Mesenchymal stem cell (in vitro differentiated cells and primary cell): ENCODE measurements at regions not wholly inside any gene's neighbourhood (a gene's known extent, or its start where the extent isn't known, plus 50 kb on each side); places are given as distances from the start of the nearest gene placed in this dataset.

Source experiments
- DNase-seq: peaks from one replicate; pipeline ENCODE4 v3.0.0-alpha.2; 2013
- H2AFZ ChIP-seq: one replicate; pipeline ENCODE4 v1.6.1; 2013; ENCODE audit warnings: low read depth, mild to moderate bottlenecking, control low read depth, inconsistent platforms, low read length, moderate library complexity
- H2AK5ac ChIP-seq: 2 replicates; pipeline ENCODE4 v1.6.1; 2013; ENCODE audit warnings: low read length, moderate library complexity, mild to moderate bottlenecking, inconsistent platforms; ENCODE audit not compliant: severe bottlenecking
- H2BK120ac ChIP-seq: one replicate; pipeline ENCODE4 v1.6.1; 2013; ENCODE audit warnings: low read depth, mild to moderate bottlenecking, inconsistent platforms, low read length, moderate library complexity
- H2BK12ac ChIP-seq, 2 experiments: one replicate each; pipeline ENCODE4 v1.6.1; 2013; ENCODE audit warnings: inconsistent platforms in 2 of 2, low read length in 2 of 2, mild to moderate bottlenecking in 2 of 2, moderate library complexity in 2 of 2, control low read depth in 1 of 2
- H2BK15ac ChIP-seq: one replicate; pipeline ENCODE4 v1.6.1; 2013; ENCODE audit warnings: mild to moderate bottlenecking, low read depth, inconsistent platforms; ENCODE audit not compliant: poor library complexity, severe bottlenecking
- H2BK5ac ChIP-seq: 2 replicates; pipeline ENCODE4 v1.6.1; 2013; ENCODE audit warnings: low read depth, mild to moderate bottlenecking, low read length, control low read depth, inconsistent platforms; ENCODE audit not compliant: poor library complexity, severe bottlenecking
- H3K14ac ChIP-seq, 2 experiments: one replicate each; pipeline ENCODE4 v1.6.1; 2013; ENCODE audit warnings: inconsistent platforms in 2 of 2, low read length in 2 of 2, control low read depth in 1 of 2, mild to moderate bottlenecking in 1 of 2, moderate library complexity in 1 of 2
- H3K18ac ChIP-seq, 2 experiments: one replicate each; pipeline ENCODE4 v1.6.1; 2013; ENCODE audit warnings: inconsistent platforms in 2 of 2, low read length in 2 of 2, control low read depth in 1 of 2, low read depth in 1 of 2, mild to moderate bottlenecking in 1 of 2
- H3K23ac ChIP-seq, 2 experiments: one replicate each; pipeline ENCODE4 v1.6.1; 2013; ENCODE audit warnings: inconsistent platforms in 2 of 2, low read length in 2 of 2, mild to moderate bottlenecking in 2 of 2, moderate library complexity in 2 of 2, control low read depth in 1 of 2
- H3K27ac ChIP-seq: 2 replicates; pipeline ENCODE4 v1.5.1; 2013; ENCODE audit warnings: mild to moderate bottlenecking, moderate library complexity, low read length, control low read depth, inconsistent platforms; ENCODE audit not compliant: poor library complexity, severe bottlenecking
- H3K27me3 ChIP-seq, 2 experiments: 2 replicates each; pipeline versions ENCODE4 v1.6.1 to v1.7.0; 2013; ENCODE audit warnings: low read length in 2 of 2, mild to moderate bottlenecking in 2 of 2, moderate library complexity in 2 of 2, control low read depth in 1 of 2, inconsistent platforms in 1 of 2; ENCODE audit not compliant: control insufficient read depth in 1 of 2, insufficient read depth in 1 of 2
- H3K36me3 ChIP-seq, 2 experiments: 2 replicates each; pipeline versions ENCODE4 v1.6.1 to v1.7.0; 2013; ENCODE audit warnings: low read length in 2 of 2, control low read depth in 1 of 2, inconsistent platforms in 1 of 2, low read depth in 1 of 2, mild to moderate bottlenecking in 1 of 2; ENCODE audit not compliant: insufficient read depth in 2 of 2, control insufficient read depth in 1 of 2
- H3K4ac ChIP-seq, 2 experiments: one replicate each; pipeline ENCODE4 v1.6.1; 2013; ENCODE audit warnings: inconsistent platforms in 2 of 2, low read length in 2 of 2, mild to moderate bottlenecking in 2 of 2, moderate library complexity in 2 of 2, control low read depth in 1 of 2, low read depth in 1 of 2
- H3K4me1 ChIP-seq: 2 replicates; pipeline ENCODE4 v1.6.1; 2013; ENCODE audit warnings: low read depth, low read length, control low read depth; ENCODE audit not compliant: control insufficient read depth, insufficient read depth
- H3K4me2 ChIP-seq: 2 replicates; pipeline ENCODE4 v1.6.1; 2013; ENCODE audit warnings: low read length, mild to moderate bottlenecking, inconsistent platforms; ENCODE audit not compliant: poor library complexity, severe bottlenecking
- H3K4me3 ChIP-seq, 2 experiments: 2 replicates each; pipeline versions ENCODE4 v1.5.1 to v1.7.0; 2013; ENCODE audit warnings: low read length in 2 of 2, mild to moderate bottlenecking in 2 of 2, control low read depth in 1 of 2, low read depth in 1 of 2; ENCODE audit not compliant: insufficient read depth in 1 of 2
- H3K79me1 ChIP-seq: replicated peaks from 2 replicates; pipeline ENCODE4 v1.6.1; 2013; ENCODE audit warnings: mild to moderate bottlenecking, control low read depth, low read length, inconsistent platforms; ENCODE audit not compliant: poor library complexity, severe bottlenecking
- H3K9ac ChIP-seq: 2 replicates; pipeline ENCODE4 v1.7.0; 2013; ENCODE audit warnings: mild to moderate bottlenecking, low read length, moderate library complexity
- H3K9me3 ChIP-seq: 2 replicates; pipeline ENCODE4 v1.7.0; 2013; ENCODE audit warnings: mild to moderate bottlenecking, low read length; ENCODE audit not compliant: control insufficient read depth
- H4K8ac ChIP-seq: one replicate; pipeline ENCODE4 v1.6.1; 2013; ENCODE audit warnings: inconsistent platforms, mild to moderate bottlenecking, low read length, moderate library complexity
- H4K91ac ChIP-seq: one replicate; pipeline ENCODE4 v1.6.1; 2013; ENCODE audit warnings: mild to moderate bottlenecking, low read length, inconsistent platforms
- WGBS: methylation state at CpG from one replicate; pipeline ENCODE4 v1.1.7; 2013; ENCODE audit warnings: mixed read lengths; 5-methylcytosine and 5-hydroxymethylcytosine counted together

- no peak overlapping the region for H3K4me3 ChIP-seq
- H3K27me3 ChIP-seq: peaks cover 0 to 3% of the 10 kb centered on the region in 2 experiments
- H3K9ac ChIP-seq: peak overlapping the region; percentile 20
- H3K79me1 ChIP-seq: no peaks in the 10 kb centered on the region
- 73% methylated on average over 5 of the region's 5 CpGs for WGBS
- no peaks in the 10 kb centered on the region for H3K9me3 ChIP-seq
- H3K4me2 ChIP-seq: no peak overlapping the region
- H2AFZ ChIP-seq: no peak overlapping the region
- H4K8ac ChIP-seq: no peak overlapping the region
- H3K18ac ChIP-seq: no peak overlapping the region
- no peak overlapping the region for H2BK5ac ChIP-seq
- no peak overlapping the region for H2BK15ac ChIP-seq
- H2BK120ac ChIP-seq: no peak overlapping the region
- no peaks in the 10 kb centered on the region for H3K4me1 ChIP-seq
- H3K14ac ChIP-seq: no peak overlapping the region
- H4K91ac ChIP-seq: no peak overlapping the region
- no peaks in the 10 kb centered on the region for H3K36me3 ChIP-seq
- no peak overlapping the region for H2AK5ac ChIP-seq
- no peak overlapping the region for H3K27ac ChIP-seq
- no peak overlapping the region for H2BK12ac ChIP-seq
- DNase-seq: no peak
- H3K4ac ChIP-seq: no peak overlapping the region
- H3K23ac ChIP-seq: no peak overlapping the region
Measured at GRCh38 chr9:547314-547713, 294.2 kb upstream of the DMRT1 start.

- no peak overlapping the region for H2BK5ac ChIP-seq
Measured at GRCh38 chr9:549455-549997, 292.0 kb upstream of the DMRT1 start.

GRCh38 chr9:550333-550732, 291.2 kb upstream of the DMRT1 start:
- no peaks in the 10 kb centered on the region for H3K36me3 ChIP-seq
- 76% methylated on average over 3 of the region's 8 CpGs for WGBS

More at GRCh38 chr9:549455-549997, 292.0 kb upstream of the DMRT1 start:
- Histone ChIP-seq H3K9me3 (no peaks in the 10 kb centered on the region), H3K4ac (no peak overlapping the region), H2BK120ac (no peak overlapping the region), H3K4me1 (no peaks in the 10 kb centered on the region), H3K36me3 (no peaks in the 10 kb centered on the region), H4K91ac (no peak overlapping the region), H3K4me2 (no peak overlapping the region), H3K18ac (no peak overlapping the region), H3K9ac (no peak overlapping the region), H4K8ac (no peak overlapping the region), H3K27me3 (peaks cover 0 to 3% of the 10 kb centered on the region in 2 experiments), H3K4me3 (no peak overlapping the region), H2AK5ac (no peak overlapping the region), H2AFZ (no peak overlapping the region), H2BK15ac (no peak overlapping the region), H2BK12ac (no peak overlapping the region), H3K27ac (no peak overlapping the region), H3K14ac (no peak overlapping the region), H3K23ac (no peak overlapping the region), H3K79me1 (no peaks in the 10 kb centered on the region)
- DNase-seq: no peak
- WGBS: 87% methylated on average over 10 of the region's 12 CpGs

GRCh38 chr9:551986-552929, 289.2 kb upstream of the DMRT1 start:
- WGBS: 84% methylated on average over 11 of the region's 12 CpGs
- no peak overlapping the region for H2BK120ac ChIP-seq
- DNase-seq: no peak

More at GRCh38 chr9:550333-550732, 291.2 kb upstream of the DMRT1 start:
- H3K4me2 ChIP-seq: no peak overlapping the region
- H2BK5ac ChIP-seq: no peak overlapping the region
- H2BK15ac ChIP-seq: no peak overlapping the region
- H3K9me3 ChIP-seq: no peaks in the 10 kb centered on the region
- no peak overlapping the region for H3K18ac ChIP-seq
- H3K4me3 ChIP-seq: no peak overlapping the region
- H2AFZ ChIP-seq: no peak overlapping the region
- H4K91ac ChIP-seq: no peak overlapping the region
- H3K27me3 ChIP-seq: peaks cover 0 to 3% of the 10 kb centered on the region in 2 experiments
- no peak overlapping the region for H4K8ac ChIP-seq
- DNase-seq: no peak
- no peak overlapping the region for H3K23ac ChIP-seq
- H3K4me1 ChIP-seq: no peaks in the 10 kb centered on the region
- H3K79me1 ChIP-seq: no peaks in the 10 kb centered on the region
- no peak overlapping the region for H3K9ac ChIP-seq
- no peak overlapping the region for H3K27ac ChIP-seq
- no peak overlapping the region for H2BK120ac ChIP-seq
- H3K4ac ChIP-seq: no peak overlapping the region
- no peak overlapping the region for H3K14ac ChIP-seq
- no peak overlapping the region for H2BK12ac ChIP-seq
- H2AK5ac ChIP-seq: no peak overlapping the region

More at GRCh38 chr9:551986-552929, 289.2 kb upstream of the DMRT1 start:
- no peaks in the 10 kb centered on the region for H3K4me1 ChIP-seq
- no peak overlapping the region for H2BK5ac ChIP-seq
- H3K27me3 ChIP-seq: peaks cover 0 to 3% of the 10 kb centered on the region in 2 experiments
- H3K4me2 ChIP-seq: no peak overlapping the region
- no peak overlapping the region for H4K91ac ChIP-seq
- no peak overlapping the region for H3K4me3 ChIP-seq
- H2AK5ac ChIP-seq: no peak overlapping the region
- H4K8ac ChIP-seq: no peak overlapping the region
- no peaks in the 10 kb centered on the region for H3K79me1 ChIP-seq
- no peak overlapping the region for H3K18ac ChIP-seq
- H3K4ac ChIP-seq: no peak overlapping the region
- H2BK12ac ChIP-seq: no peak overlapping the region
- H3K9me3 ChIP-seq: no peaks in the 10 kb centered on the region
- H2BK15ac ChIP-seq: no peak overlapping the region
- no peaks in the 10 kb centered on the region for H3K36me3 ChIP-seq
- H3K14ac ChIP-seq: no peak overlapping the region
- no peak overlapping the region for H3K9ac ChIP-seq
- no peak overlapping the region for H3K27ac ChIP-seq
- H3K23ac ChIP-seq: no peak overlapping the region
- no peak overlapping the region for H2AFZ ChIP-seq
